HepG2 (cell line): ENCODE measurements at regions not wholly inside any gene's neighbourhood (a gene's known extent, or its start where the extent isn't known, plus 50 kb on each side); places are given as distances from the start of the nearest gene placed in this dataset.

Source experiments
- AHR ChIP-seq: IDR thresholded peaks from 2 replicates; pipeline ENCODE4 v1.6.1; 2018; ENCODE audit warnings: missing genetic modification reagents, missing compliant biosample characterization
- ARID4A ChIP-seq: sonication (generic); formaldehyde crosslinking; IDR thresholded peaks from 2 replicates; pipeline ENCODE4 v1.5.0; 2020; ENCODE audit warnings: mild to moderate bottlenecking, missing genetic modification reagents, borderline replicate concordance
- CREBL2 ChIP-seq: sonication (generic); formaldehyde crosslinking; IDR thresholded peaks from 2 replicates; pipeline ENCODE4 v1.8.1; 2023; ENCODE audit warnings: missing genetic modification reagents, mild to moderate bottlenecking, borderline replicate concordance
- ETV5 ChIP-seq: IDR thresholded peaks from 2 replicates; pipeline ENCODE4 v1.6.1; 2018; ENCODE audit warnings: missing biosample characterization, missing genetic modification reagents, inconsistent platforms, borderline replicate concordance
- FIP1L1 ChIP-seq: fragments of 200-400 bp; formaldehyde crosslinking; IDR thresholded peaks from 2 replicates; pipeline ENCODE4 v1.6.1; 2018; ENCODE audit warnings: low read depth, mild to moderate bottlenecking, low read length, moderate library complexity, borderline replicate concordance; ENCODE audit not compliant: insufficient read depth
- NCOA2 ChIP-seq: sonication (generic); formaldehyde crosslinking; IDR thresholded peaks from 2 replicates; pipeline ENCODE4 v1.8.0; 2022; ENCODE audit warnings: inconsistent platforms
- NFATC3 ChIP-seq: sonication (generic); formaldehyde crosslinking; IDR thresholded peaks from 2 replicates; pipeline ENCODE4 v1.5.1; 2020; ENCODE audit warnings: mild to moderate bottlenecking, missing genetic modification reagents
- NFKB2 ChIP-seq: sonication (generic); formaldehyde crosslinking; IDR thresholded peaks from 2 replicates; pipeline ENCODE4 v1.4.0; 2020; ENCODE audit warnings: missing genetic modification reagents, borderline replicate concordance
- NR2C2 ChIP-seq: sonication (generic); formaldehyde crosslinking; IDR thresholded peaks from 2 replicates; pipeline ENCODE4 v1.4.0; 2020; ENCODE audit warnings: missing genetic modification reagents, mild to moderate bottlenecking, moderate library complexity, borderline replicate concordance
- PITX1 ChIP-seq: sonication (generic); formaldehyde crosslinking; IDR thresholded peaks from 2 replicates; pipeline ENCODE4 v1.5.1; 2020; ENCODE audit warnings: mild to moderate bottlenecking, missing genetic modification reagents
- PRMT3 ChIP-seq: sonication (generic); formaldehyde crosslinking; IDR thresholded peaks from 2 replicates; pipeline ENCODE4 v1.8.1; 2022; ENCODE audit warnings: low read depth, mild to moderate bottlenecking, moderate library complexity, missing genetic modification reagents, borderline replicate concordance
- RXRB ChIP-seq: IDR thresholded peaks from 2 replicates; pipeline ENCODE4 v1.6.1; 2016; ENCODE audit warnings: borderline replicate concordance, missing genetic modification reagents, missing compliant biosample characterization
- SAP130 ChIP-seq: IDR thresholded peaks from 2 replicates; pipeline ENCODE4 v1.6.1; 2016; ENCODE audit warnings: low read depth
- SKIL ChIP-seq: sonication (generic); formaldehyde crosslinking; IDR thresholded peaks from 2 replicates; pipeline ENCODE4 v1.8.0; 2022; ENCODE audit warnings: missing genetic modification reagents, mild to moderate bottlenecking, moderate library complexity, borderline replicate concordance
- SMAD9 ChIP-seq: sonication (generic); formaldehyde crosslinking; IDR thresholded peaks from 2 replicates; pipeline ENCODE4 v1.5.1; 2020; ENCODE audit warnings: mild to moderate bottlenecking, missing genetic modification reagents
- SOX6 ChIP-seq, 2 experiments: fragments of 450-650 bp in 1 of 2; sonication (generic) in 1 of 2; formaldehyde crosslinking in 1 of 2; IDR thresholded peaks; 2 replicates each; pipeline versions ENCODE4 v1.4.0 to v1.6.1; 2017 to 2020; ENCODE audit warnings: antibody characterized with exemption in 1 of 2, mild to moderate bottlenecking in 1 of 2, missing genetic modification reagents in 1 of 2
- TBX2 ChIP-seq: sonication (generic); formaldehyde crosslinking; IDR thresholded peaks from 2 replicates; pipeline ENCODE4 v1.5.0; 2020; ENCODE audit warnings: missing genetic modification reagents, mild to moderate bottlenecking, borderline replicate concordance
- ZBTB34 ChIP-seq: sonication (generic); formaldehyde crosslinking; IDR thresholded peaks from 2 replicates; pipeline ENCODE4 v1.8.0; 2022; ENCODE audit warnings: mild to moderate bottlenecking, missing genetic modification reagents
- ZMYM3 ChIP-seq: sonication (generic); formaldehyde crosslinking; IDR thresholded peaks from 2 replicates; pipeline ENCODE4 v1.5.1; 2020; ENCODE audit warnings: mild to moderate bottlenecking, missing genetic modification reagents
- ZMYM4 ChIP-seq: sonication (generic); formaldehyde crosslinking; IDR thresholded peaks from 2 replicates; pipeline ENCODE4 v1.8.1; 2023; ENCODE audit warnings: mild to moderate bottlenecking, missing genetic modification reagents
- ZNF619 ChIP-seq: sonication (generic); formaldehyde crosslinking; IDR thresholded peaks from 2 replicates; pipeline ENCODE4 v1.4.0; 2020; ENCODE audit warnings: mild to moderate bottlenecking, missing genetic modification reagents
- ZNF883 ChIP-seq: sonication (generic); formaldehyde crosslinking; IDR thresholded peaks from 2 replicates; pipeline ENCODE4 v1.5.1; 2020; ENCODE audit warnings: mild to moderate bottlenecking, missing genetic modification reagents; ENCODE audit errors: not compliant biosample characterization
- ZSCAN31 ChIP-seq: sonication (generic); formaldehyde crosslinking; IDR thresholded peaks from 2 replicates; pipeline ENCODE4 v1.5.0; 2020; ENCODE audit warnings: low read depth, mild to moderate bottlenecking, missing genetic modification reagents

- TF ChIP-seq ZBTB34 (CRISPR knock-in tag) (peak; percentile 26; the same call in 1 of the 2 replicates), ZNF883 (CRISPR knock-in tag) (peak; percentile 36), ZNF619 (no peak), PITX1 (CRISPR knock-in tag) (peak; percentile 77; the same call in 1 of the 2 replicates), PRMT3 (CRISPR knock-in tag) (no peak), NR2C2 (peak; percentile 34; the same call in 1 of the 2 replicates), SMAD9 (CRISPR knock-in tag) (no peak), TBX2 (peak; percentile 47; the same call in 1 of the 2 replicates), AHR (no peak), ETV5 (peak; percentile 31; the same call in 1 of the 2 replicates), SAP130 (CRISPR knock-in tag) (peak; percentile 71), CREBL2 (CRISPR knock-in tag) (no peak), FIP1L1 (no peak), SOX6 (IDR thresholded peaks at IDR 0.05) (no peak), SOX6 (CRISPR knock-in tag; IDR thresholded peaks at IDR 0.05) (peak; percentile 48; the same call in 1 of the 2 replicates), ZMYM4 (peak; percentile 37; the same call in 1 of the 2 replicates), ZMYM3 (CRISPR knock-in tag) (peak; percentile 62), SKIL (CRISPR knock-in tag) (peak; percentile 71), NFKB2 (CRISPR knock-in tag) (0 out of 2 replicates have a peak, but pooled peaks have one; percentile 47), ZSCAN31 (CRISPR knock-in tag) (no peak), ARID4A (CRISPR knock-in tag) (peak; percentile 67; the same call in 1 of the 2 replicates), RXRB (CRISPR knock-in tag) (peak; percentile 70), NCOA2 (CRISPR knock-in tag) (0 out of 2 replicates have a peak, but pooled peaks have one; percentile 33), NFATC3 (CRISPR knock-in tag) (no peak)
Observed at GRCh38 chr12:124387528-124387911, 92.6 kb downstream of the RFLNA start (continued).
